HG02885 (cell line): ENCODE measurements at regions not wholly inside any gene's neighbourhood (a gene's known extent, or its start where the extent isn't known, plus 50 kb on each side); places are given as distances from the start of the nearest gene placed in this dataset.

Experiments used
- ATAC-seq: cut with Tn5 transposase; IDR thresholded peaks from one replicate; pipeline ENCODE4 v1.9.1; 2021; ENCODE audit warnings: mild to moderate bottlenecking; ENCODE audit not compliant: unreplicated experiment, poor library complexity

GRCh38 chr5:74430631-74431289 lies 209.8 kb downstream of the ENC1 start:
- no peak for ATAC-seq

GRCh38 chr5:74429495-74429894 lies 211.0 kb downstream of the ENC1 start:
- no peak for ATAC-seq

GRCh38 chr5:74428876-74429275 lies 211.7 kb downstream of the ENC1 start:
- ATAC-seq, result no peak

- ATAC-seq, result no peak
Observed at GRCh38 chr5:74428275-74428674, 212.3 kb downstream of the ENC1 start.

- no peak for ATAC-seq
Observed at GRCh38 chr5:74426506-74426905, 214.0 kb downstream of the ENC1 start.

GRCh38 chr5:74424162-74424868 lies 216.2 kb downstream of the ENC1 start:
- ATAC-seq, result no peak

GRCh38 chr5:74423383-74423782 lies 217.1 kb downstream of the ENC1 start:
- ATAC-seq, result no peak

GRCh38 chr5:74422671-74423070 lies 217.9 kb downstream of the ENC1 start:
- no peak for ATAC-seq

GRCh38 chr5:74422030-74422429 lies 218.5 kb downstream of the ENC1 start:
- no peak for ATAC-seq

GRCh38 chr5:74421377-74421776 lies 219.2 kb downstream of the ENC1 start:
- ATAC-seq, result no peak

GRCh38 chr5:74420947-74421346 lies 219.6 kb downstream of the ENC1 start:
- ATAC-seq, result no peak

GRCh38 chr5:74420220-74420619 lies 220.3 kb downstream of the ENC1 start:
- no peak for ATAC-seq

GRCh38 chr5:74419468-74419867 lies 221.1 kb downstream of the ENC1 start:
- no peak for ATAC-seq

- no peak for ATAC-seq
Observed at GRCh38 chr5:74418709-74419108, 221.8 kb downstream of the ENC1 start.

GRCh38 chr5:74418261-74418660 lies 222.3 kb downstream of the ENC1 start:
- ATAC-seq, result no peak

- no peak for ATAC-seq
Observed at GRCh38 chr5:74415695-74416102, 224.8 kb downstream of the ENC1 start.

- ATAC-seq, result no peak
Observed at GRCh38 chr5:74414228-74414627, 226.3 kb downstream of the ENC1 start.

- no peak for ATAC-seq
Observed at GRCh38 chr5:74413403-74414048, 227.0 kb downstream of the ENC1 start.

- no peak for ATAC-seq
Observed at GRCh38 chr5:74412066-74412465, 228.5 kb downstream of the ENC1 start.

GRCh38 chr5:74409712-74410111 lies 230.8 kb downstream of the ENC1 start:
- ATAC-seq, result no peak

GRCh38 chr5:74409166-74409706 lies 231.3 kb downstream of the ENC1 start:
- no peak for ATAC-seq
